ENCODE measurements at regions not wholly inside any gene's neighbourhood (a gene's known extent, or its start where the extent isn't known, plus 50 kb on each side); places are given as distances from the start of the nearest gene placed in this dataset.

- no peak for DNase-seq (ENCODE audit: low spot score)
These were observed 442.3 kb downstream of the GRB14 start for GRCh38 chr2:164178835-164179465.

GRCh38 chr2:164164602-164165001 is 428.8 kb upstream of the FIGN start:
- DNase-seq (ENCODE audit: low spot score): no peak

- DNase-seq (ENCODE audit: low spot score): no peak
These were observed 419.8 kb upstream of the FIGN start for GRCh38 chr2:164155558-164155957.

- DNase-seq (ENCODE audit: low spot score): no peak
These were observed 415.7 kb upstream of the FIGN start for GRCh38 chr2:164151522-164151921.

GRCh38 chr2:164150604-164151003 is 414.8 kb upstream of the FIGN start:
- DNase-seq (ENCODE audit: low spot score): no peak

- no peak for DNase-seq (ENCODE audit: low spot score)
These were observed 410.6 kb upstream of the FIGN start for GRCh38 chr2:164146441-164146840.

- DNase-seq (ENCODE audit: low spot score): no peak
These were observed 409.5 kb upstream of the FIGN start for GRCh38 chr2:164145093-164145987.

GRCh38 chr2:164143183-164143930 is 407.5 kb upstream of the FIGN start:
- no peak for DNase-seq (ENCODE audit: low spot score)

GRCh38 chr2:164142755-164143154 is 406.9 kb upstream of the FIGN start:
- no peak for DNase-seq (ENCODE audit: low spot score)

GRCh38 chr2:164141271-164141670 is 405.5 kb upstream of the FIGN start:
- DNase-seq (ENCODE audit: low spot score): no peak

GRCh38 chr2:164138750-164139149 is 402.9 kb upstream of the FIGN start:
- DNase-seq (ENCODE audit: low spot score): no peak

- no peak for DNase-seq (ENCODE audit: low spot score)
These were observed 398.5 kb upstream of the FIGN start for GRCh38 chr2:164134336-164134735.

- no peak for DNase-seq (ENCODE audit: low spot score)
These were observed 392.2 kb upstream of the FIGN start for GRCh38 chr2:164127971-164128527.

GRCh38 chr2:164126960-164127660 is 391.3 kb upstream of the FIGN start:
- no peak for DNase-seq (ENCODE audit: low spot score)

GRCh38 chr2:164115806-164116205 is 380.0 kb upstream of the FIGN start:
- DNase-seq (ENCODE audit: low spot score): no peak

GRCh38 chr2:164114937-164115336 is 379.1 kb upstream of the FIGN start:
- no peak for DNase-seq (ENCODE audit: low spot score)

GRCh38 chr2:164112105-164112504 is 376.3 kb upstream of the FIGN start:
- no peak for DNase-seq (ENCODE audit: low spot score)

GRCh38 chr2:164110515-164110914 is 374.7 kb upstream of the FIGN start:
- no peak for DNase-seq (ENCODE audit: low spot score)

GRCh38 chr2:164109006-164109405 is 373.2 kb upstream of the FIGN start:
- no peak for DNase-seq (ENCODE audit: low spot score)

GRCh38 chr2:164103271-164103670 is 367.5 kb upstream of the FIGN start:
- no peak for DNase-seq (ENCODE audit: low spot score)

GRCh38 chr2:164102366-164102765 is 366.6 kb upstream of the FIGN start:
- no peak for DNase-seq (ENCODE audit: low spot score)

- no peak for DNase-seq (ENCODE audit: low spot score)
These were observed 355.9 kb upstream of the FIGN start for GRCh38 chr2:164091673-164092072.

Data from ecto neural progenitor cell (in vitro differentiated cells).